GM18951 (cell line): ENCODE measurements at regions not wholly inside any gene's neighbourhood (a gene's known extent, or its start where the extent isn't known, plus 50 kb on each side); places are given as distances from the start of the nearest gene placed in this dataset.

ENCODE experiments used
- POLR2A ChIP-seq: IDR thresholded peaks from 4 replicates; pipeline ENCODE4 v1.6.1; 2011; ENCODE audit warnings: mild to moderate bottlenecking; ENCODE audit not compliant: insufficient read length, insufficient read depth; ENCODE audit errors: extremely low read depth
- in situ Hi-C: fragments of 300-500 bp; cut with MboI; formaldehyde crosslinking; loops from one replicate; pipeline ENCODE4 v1.12.0; 2022; ENCODE audit warnings: low sequenced_read_pairs, mixed read lengths, inconsistent platforms; ENCODE audit not compliant: unreplicated experiment

- in situ Hi-C loops: loop anchor here (25.0 kb wide), 1 partner anchor 332 kb away; no protein-coding TSS in a partner anchor
Measured at GRCh38 chr12:91319071-91319760, 136.6 kb upstream of the DCN start.

GRCh38 chr12:91317306-91317705, 134.7 kb upstream of the DCN start:
- in situ Hi-C loops: loop anchor here (25.0 kb wide), 1 partner anchor 330 kb away; no protein-coding TSS in a partner anchor

More at GRCh38 chr12:91319071-91319760, 136.6 kb upstream of the DCN start:
- TF ChIP-seq POLR2A: no peak

GRCh38 chr12:91316907-91317269, 134.3 kb upstream of the DCN start:
- no peak for TF ChIP-seq POLR2A
- in situ Hi-C loops: loop anchor here (25.0 kb wide), 1 partner anchor 330 kb away; no protein-coding TSS in a partner anchor

More at GRCh38 chr12:91317306-91317705, 134.7 kb upstream of the DCN start:
- TF ChIP-seq POLR2A: no peak

- TF ChIP-seq POLR2A: no peak
- in situ Hi-C loops: loop anchor here (25.0 kb wide), 1 partner anchor 329 kb away; no protein-coding TSS in a partner anchor
Measured at GRCh38 chr12:91316161-91316906, 133.7 kb upstream of the DCN start.

GRCh38 chr12:91311081-91311480, 128.5 kb upstream of the DCN start:
- in situ Hi-C loops: loop anchor here (25.0 kb wide), 1 partner anchor 324 kb away; no protein-coding TSS in a partner anchor
- no peak for TF ChIP-seq POLR2A

GRCh38 chr12:91309450-91309849, 126.8 kb upstream of the DCN start:
- in situ Hi-C loops: loop anchor here (25.0 kb wide), 1 partner anchor 322 kb away; no protein-coding TSS in a partner anchor
- TF ChIP-seq POLR2A: no peak

GRCh38 chr12:91307957-91308670, 125.5 kb upstream of the DCN start:
- in situ Hi-C loops: loop anchor here (25.0 kb wide), 1 partner anchor 321 kb away; no protein-coding TSS in a partner anchor
- no peak for TF ChIP-seq POLR2A

GRCh38 chr12:91290354-91290753, 107.7 kb upstream of the DCN start:
- in situ Hi-C loops: no loop called here

GRCh38 chr12:91289906-91290305, 107.3 kb upstream of the DCN start:
- TF ChIP-seq POLR2A: no peak

More at GRCh38 chr12:91290354-91290753, 107.7 kb upstream of the DCN start:
- TF ChIP-seq POLR2A: no peak

GRCh38 chr12:91289072-91289471, 106.5 kb upstream of the DCN start:
- in situ Hi-C loops: no loop called here
- TF ChIP-seq POLR2A: no peak

More at GRCh38 chr12:91289906-91290305, 107.3 kb upstream of the DCN start:
- in situ Hi-C loops: no loop called here

GRCh38 chr12:91287753-91288152, 105.1 kb upstream of the DCN start:
- TF ChIP-seq POLR2A: no peak
- in situ Hi-C loops: no loop called here

GRCh38 chr12:91278126-91278525, 95.5 kb upstream of the DCN start:
- no peak for TF ChIP-seq POLR2A
- in situ Hi-C loops: no loop called here

GRCh38 chr12:91276509-91276908, 93.9 kb upstream of the DCN start:
- in situ Hi-C loops: no loop called here
- no peak for TF ChIP-seq POLR2A
